ENCODE measurements at regions not wholly inside any gene's neighbourhood (a gene's known extent, or its start where the extent isn't known, plus 50 kb on each side); places are given as distances from the start of the nearest gene placed in this dataset.

DNA sequence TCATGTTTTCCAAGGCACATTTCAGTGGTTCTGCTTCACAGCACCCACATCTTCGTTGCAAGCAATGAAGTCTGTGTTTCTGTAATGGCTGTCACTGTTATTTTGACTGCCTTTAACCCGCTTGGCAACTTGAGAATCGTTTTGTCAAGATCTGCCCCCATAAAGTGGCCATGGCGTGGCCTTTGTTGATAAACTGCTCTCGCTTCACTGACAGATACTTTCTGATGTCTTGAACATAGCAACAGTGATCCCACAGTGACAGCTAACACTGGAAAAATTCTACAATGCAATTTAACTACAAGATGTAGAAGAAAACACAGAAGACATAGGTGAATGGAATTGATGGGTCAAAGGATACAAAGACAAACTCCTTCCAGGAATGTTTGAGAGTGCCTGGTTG, 184.2 kb downstream of the KLHL28 start:
- TF ChIP-seq, protein P1, sequence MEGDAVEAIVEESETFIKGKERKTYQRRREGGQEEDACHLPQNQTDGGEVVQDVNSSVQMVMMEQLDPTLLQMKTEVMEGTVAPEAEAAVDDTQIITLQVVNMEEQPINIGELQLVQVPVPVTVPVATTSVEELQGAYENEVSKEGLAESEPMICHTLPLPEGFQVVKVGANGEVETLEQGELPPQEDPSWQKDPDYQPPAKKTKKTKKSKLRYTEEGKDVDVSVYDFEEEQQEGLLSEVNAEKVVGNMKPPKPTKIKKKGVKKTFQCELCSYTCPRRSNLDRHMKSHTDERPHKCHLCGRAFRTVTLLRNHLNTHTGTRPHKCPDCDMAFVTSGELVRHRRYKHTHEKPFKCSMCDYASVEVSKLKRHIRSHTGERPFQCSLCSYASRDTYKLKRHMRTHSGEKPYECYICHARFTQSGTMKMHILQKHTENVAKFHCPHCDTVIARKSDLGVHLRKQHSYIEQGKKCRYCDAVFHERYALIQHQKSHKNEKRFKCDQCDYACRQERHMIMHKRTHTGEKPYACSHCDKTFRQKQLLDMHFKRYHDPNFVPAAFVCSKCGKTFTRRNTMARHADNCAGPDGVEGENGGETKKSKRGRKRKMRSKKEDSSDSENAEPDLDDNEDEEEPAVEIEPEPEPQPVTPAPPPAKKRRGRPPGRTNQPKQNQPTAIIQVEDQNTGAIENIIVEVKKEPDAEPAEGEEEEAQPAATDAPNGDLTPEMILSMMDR (IDR thresholded peaks at IDR 0.05; ENCODE audit: control insufficient read depth, extremely low read depth, insufficient read depth): no peak
- no peak for DNase-seq (ENCODE audit: low read depth)
- H3K4me3 ChIP-seq (ENCODE audit: low read depth, low read length): no peak overlapping the region

DNA sequence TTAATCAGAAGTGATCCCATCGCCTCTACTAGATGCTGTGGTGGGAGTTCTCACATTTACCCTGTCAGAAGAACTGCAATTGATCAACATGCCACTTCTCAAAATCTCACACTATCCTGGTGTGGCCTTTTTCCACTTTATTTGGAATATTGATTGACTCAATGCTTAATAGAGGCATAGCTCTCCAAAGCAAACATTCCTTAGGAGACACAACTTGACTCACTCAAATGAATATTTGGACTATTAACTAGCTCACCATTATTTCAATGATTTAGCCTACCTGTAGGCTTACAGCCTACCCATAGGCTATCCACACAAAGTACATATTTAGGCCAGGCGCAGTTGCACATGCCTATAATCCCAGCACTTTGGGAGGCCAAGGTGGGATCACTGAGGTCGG, 186.5 kb downstream of the KLHL28 start:
- TF ChIP-seq, protein P1 (IDR thresholded peaks at IDR 0.05; ENCODE audit: control insufficient read depth, extremely low read depth, insufficient read depth): no peak
- H3K4me3 ChIP-seq (ENCODE audit: low read depth, low read length): no peak overlapping the region
- no peak for DNase-seq (ENCODE audit: low read depth)

DNA sequence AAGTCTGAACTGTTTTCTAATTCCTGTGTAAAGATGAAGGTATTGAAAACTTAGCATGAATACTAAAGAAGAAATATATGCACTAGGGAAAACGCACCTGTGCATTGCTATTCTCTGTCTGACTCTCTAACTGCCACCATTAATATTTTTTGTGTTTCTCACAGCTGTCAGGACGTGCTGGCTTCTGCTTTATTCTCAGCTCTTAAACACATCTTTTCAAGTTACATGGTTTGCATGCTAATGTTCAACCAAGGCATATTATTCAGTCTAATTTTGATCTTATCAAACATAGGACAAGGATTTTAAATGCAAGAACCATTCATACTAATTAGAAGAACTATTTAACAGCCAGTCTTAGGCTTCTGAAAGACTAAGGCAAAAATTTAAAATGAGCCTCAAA, 187.4 kb downstream of the KLHL28 start:
- no peak for DNase-seq (ENCODE audit: low read depth)
- TF ChIP-seq, protein P1 (IDR thresholded peaks at IDR 0.05; ENCODE audit: control insufficient read depth, extremely low read depth, insufficient read depth): no peak
- no peak overlapping the region for H3K4me3 ChIP-seq (ENCODE audit: low read depth, low read length)

DNA sequence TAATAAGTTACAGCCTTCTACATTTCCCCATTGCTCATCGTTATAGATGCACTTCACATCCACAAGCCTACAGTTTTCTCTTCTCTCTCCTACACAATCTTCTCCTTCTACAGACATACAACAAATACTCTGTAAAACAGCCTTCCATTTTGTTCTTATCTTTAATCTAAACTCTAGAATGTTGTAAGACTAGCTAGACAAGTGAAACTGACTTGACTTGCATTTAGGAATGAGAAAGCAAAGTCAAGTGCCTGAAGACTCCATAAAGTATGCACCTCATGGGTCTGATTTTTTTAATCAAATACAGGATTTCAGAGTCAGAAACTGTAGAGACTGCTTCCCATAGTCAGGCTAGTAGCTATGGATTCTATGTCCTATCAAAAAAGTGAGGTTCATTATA, 190.3 kb downstream of the KLHL28 start:
- peak; percentile 61 for DNase-seq (ENCODE audit: low read depth)
- H3K4me3 ChIP-seq (ENCODE audit: low read depth, low read length): no peak overlapping the region
- TF ChIP-seq, protein P1 (IDR thresholded peaks at IDR 0.05; ENCODE audit: control insufficient read depth, extremely low read depth, insufficient read depth): no peak

DNA sequence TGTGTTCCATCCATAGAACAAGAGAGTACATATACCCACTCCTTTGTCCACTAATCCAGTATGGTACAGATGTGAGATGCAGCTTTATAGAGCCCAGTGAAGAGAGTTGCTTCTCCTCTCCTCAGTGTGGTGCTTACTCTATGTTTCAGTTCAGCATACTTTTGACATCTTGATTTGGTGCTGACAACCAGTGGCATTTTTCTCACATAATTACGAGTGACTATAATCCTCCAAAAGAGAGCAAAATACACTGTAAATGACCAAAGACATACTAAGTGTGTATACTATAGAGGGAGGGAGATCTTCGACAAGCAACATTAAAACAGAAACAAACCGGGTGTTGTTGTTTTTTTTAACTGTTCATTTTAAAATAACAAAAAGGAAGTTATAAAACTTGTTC, 191.5 kb downstream of the KLHL28 start:
- no peak for DNase-seq (ENCODE audit: low read depth)
- TF ChIP-seq, protein P1 (IDR thresholded peaks at IDR 0.05; ENCODE audit: control insufficient read depth, extremely low read depth, insufficient read depth): no peak

DNA sequence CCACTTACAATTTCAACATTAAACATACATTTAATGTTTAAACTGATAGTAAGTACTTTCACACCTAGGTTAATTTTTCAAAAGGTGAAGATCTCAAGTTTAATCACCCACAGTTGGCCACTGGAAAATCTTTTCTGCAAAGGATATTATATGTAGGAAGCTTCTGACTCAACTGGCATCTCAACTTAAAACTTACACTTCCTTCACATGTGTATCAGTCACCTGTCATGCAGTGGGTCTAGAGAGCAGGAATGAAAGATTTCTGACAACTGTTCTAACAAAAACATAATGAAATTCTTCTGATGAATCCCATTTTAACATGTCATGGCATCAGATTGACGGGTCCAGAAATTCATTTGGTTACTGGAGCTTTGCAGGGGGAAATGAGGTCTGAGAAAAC, 192.8 kb downstream of the KLHL28 start:
- no peak for DNase-seq (ENCODE audit: low read depth)
- no peak overlapping the region for H3K4me3 ChIP-seq (ENCODE audit: low read depth, low read length)
- TF ChIP-seq, protein P1 (IDR thresholded peaks at IDR 0.05; ENCODE audit: control insufficient read depth, extremely low read depth, insufficient read depth): no peak

More for the DNA sequence above, 191.5 kb downstream of the KLHL28 start:
- no peak overlapping the region for H3K4me3 ChIP-seq (ENCODE audit: low read depth, low read length)

DNA sequence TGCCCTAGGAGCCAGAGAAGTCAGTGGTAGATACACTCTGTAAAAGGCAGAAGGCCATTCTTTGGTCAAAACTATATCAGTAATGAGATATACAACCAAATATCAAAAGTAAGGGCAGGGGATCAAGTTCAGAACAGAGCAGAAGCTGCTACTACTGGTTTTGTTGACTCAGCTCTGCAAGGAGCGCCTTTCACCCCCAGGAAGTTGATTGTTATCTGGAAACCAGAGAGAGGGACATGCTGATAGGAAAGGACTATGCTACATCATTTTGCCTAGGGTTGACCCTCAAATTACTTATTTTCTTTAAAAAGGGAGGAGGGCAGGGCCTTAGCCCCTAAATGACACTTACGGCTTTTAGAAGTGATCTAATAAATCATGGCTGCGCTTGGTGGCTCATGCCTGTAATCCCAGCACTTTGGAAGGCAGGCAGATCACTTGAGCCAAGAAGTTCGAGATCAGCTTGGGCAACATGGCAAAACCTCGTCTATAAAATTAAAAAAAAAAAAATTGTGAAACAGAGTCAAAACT, 194.0 kb downstream of the KLHL28 start:
- TF ChIP-seq, protein P1 (IDR thresholded peaks at IDR 0.05; ENCODE audit: control insufficient read depth, extremely low read depth, insufficient read depth): no peak
- DNase-seq (ENCODE audit: low read depth): peak; percentile 7
- no peak overlapping the region for H3K4me3 ChIP-seq (ENCODE audit: low read depth, low read length)

Data from LNCaP clone FGC (cell line).